ENCODE measurements at regions not wholly inside any gene's neighbourhood (a gene's known extent, or its start where the extent isn't known, plus 50 kb on each side); places are given as distances from the start of the nearest gene placed in this dataset.

DNA sequence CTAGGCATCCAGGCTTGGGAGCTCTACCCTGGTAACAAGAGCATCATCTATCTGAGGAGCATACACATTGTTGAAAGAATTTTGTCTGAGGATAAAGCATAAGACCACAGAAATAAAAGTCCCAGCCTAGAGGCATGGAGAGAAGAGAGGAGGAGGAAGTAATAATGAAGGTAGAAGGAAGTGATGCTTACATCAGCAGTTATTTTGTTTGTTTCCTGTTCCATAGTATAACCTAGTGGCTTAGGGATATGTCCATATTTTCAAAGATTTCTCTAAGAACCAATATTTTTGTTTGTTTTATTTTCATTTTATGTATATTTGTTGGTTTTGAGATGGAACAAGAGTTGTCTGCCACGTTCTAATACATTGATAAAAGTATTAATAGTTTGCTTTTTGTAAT is 407.4 kb upstream of the SETBP1 start:
- H3K9me3 ChIP-seq (ENCODE audit: control insufficient read depth, low read length) = no peaks in the 10 kb centered on the region
- no peaks in the 10 kb centered on the region for H3K36me3 ChIP-seq (ENCODE audit: control insufficient read depth in 1 of 2, insufficient read depth in 2 of 2, low read length in 1 of 2)
- intact Hi-C loops (cut with DNase I) = no loop called here
- H3K4me3 ChIP-seq (ENCODE audit: low read length in 2 of 2) = no peak overlapping the region
- DNase-seq = no peak
- H3K4me1 ChIP-seq (ENCODE audit: control insufficient read depth in 1 of 2, insufficient read depth in 2 of 2, low read length in 2 of 2) = no peaks in the 10 kb centered on the region
- WGBS, 2 donors = 78 to 80% methylated on average over 1 of the region's 1 CpG
- no peak overlapping the region for H3K27ac ChIP-seq (ENCODE audit: low read depth in 1 of 2, low read length in 2 of 2)
- ATAC-seq (ENCODE audit: low FRiP score) = no peak
- no peaks in the 10 kb centered on the region for H3K27me3 ChIP-seq (ENCODE audit: control insufficient read depth in 1 of 2, insufficient read depth in 2 of 2, low read length in 1 of 2)

- ATAC-seq (ENCODE audit: low FRiP score) = no peak
Observed at GRCh38 chr18:44280479-44280878, 400.2 kb upstream of the SETBP1 start.

GRCh38 chr18:44286049-44286448 is 394.6 kb upstream of the SETBP1 start:
- no peaks in the 10 kb centered on the region for H3K9me3 ChIP-seq (ENCODE audit: control insufficient read depth, low read length)
- no peak overlapping the region for H3K4me3 ChIP-seq (ENCODE audit: low read length in 2 of 2)
- H3K4me1 ChIP-seq (ENCODE audit: control insufficient read depth in 1 of 2, insufficient read depth in 2 of 2, low read length in 2 of 2) = no peaks in the 10 kb centered on the region
- 56 to 63% methylated on average over 2 of the region's 2 CpGs for WGBS, 2 donors
- no peak for ATAC-seq (ENCODE audit: low FRiP score)
- H3K27me3 ChIP-seq (ENCODE audit: control insufficient read depth in 1 of 2, insufficient read depth in 2 of 2, low read length in 1 of 2) = no peaks in the 10 kb centered on the region
- no peak overlapping the region for H3K27ac ChIP-seq (ENCODE audit: low read depth in 1 of 2, low read length in 2 of 2)
- DNase-seq = no peak
- intact Hi-C loops (cut with DNase I) = no loop called here
- H3K36me3 ChIP-seq (ENCODE audit: control insufficient read depth in 1 of 2, insufficient read depth in 2 of 2, low read length in 1 of 2) = no peaks in the 10 kb centered on the region

More at GRCh38 chr18:44280479-44280878, 400.2 kb upstream of the SETBP1 start:
- H3K27me3 ChIP-seq (ENCODE audit: control insufficient read depth in 1 of 2, insufficient read depth in 2 of 2, low read length in 1 of 2) = no peaks in the 10 kb centered on the region
- no peaks in the 10 kb centered on the region for H3K36me3 ChIP-seq (ENCODE audit: control insufficient read depth in 1 of 2, insufficient read depth in 2 of 2, low read length in 1 of 2)
- no peaks in the 10 kb centered on the region for H3K9me3 ChIP-seq (ENCODE audit: control insufficient read depth, low read length)
- no peak for DNase-seq
- H3K27ac ChIP-seq (ENCODE audit: low read depth in 1 of 2, low read length in 2 of 2) = no peak overlapping the region
- no peaks in the 10 kb centered on the region for H3K4me1 ChIP-seq (ENCODE audit: control insufficient read depth in 1 of 2, insufficient read depth in 2 of 2, low read length in 2 of 2)
- no peak overlapping the region for H3K4me3 ChIP-seq (ENCODE audit: low read length in 2 of 2)
- intact Hi-C loops (cut with DNase I) = no loop called here
- 78 to 82% methylated on average over 2 of the region's 2 CpGs for WGBS, 2 donors

- intact Hi-C loops (cut with DNase I) = no loop called here
- no peak overlapping the region for H3K27ac ChIP-seq (ENCODE audit: low read depth in 1 of 2, low read length in 2 of 2)
- H3K9me3 ChIP-seq (ENCODE audit: control insufficient read depth, low read length) = no peaks in the 10 kb centered on the region
- no peaks in the 10 kb centered on the region for H3K36me3 ChIP-seq (ENCODE audit: control insufficient read depth in 1 of 2, insufficient read depth in 2 of 2, low read length in 1 of 2)
- DNase-seq = no peak
- no peak for ATAC-seq (ENCODE audit: low FRiP score)
- no peak overlapping the region for H3K4me3 ChIP-seq (ENCODE audit: low read length in 2 of 2)
- no peaks in the 10 kb centered on the region for H3K27me3 ChIP-seq (ENCODE audit: control insufficient read depth in 1 of 2, insufficient read depth in 2 of 2, low read length in 1 of 2)
- 70 to 79% methylated on average over 4 of the region's 4 CpGs for WGBS, 2 donors
- no peaks in the 10 kb centered on the region for H3K4me1 ChIP-seq (ENCODE audit: control insufficient read depth in 1 of 2, insufficient read depth in 2 of 2, low read length in 2 of 2)
Observed at GRCh38 chr18:44290366-44290977, 390.2 kb upstream of the SETBP1 start.

- DNase-seq (no peak), ATAC-seq (ENCODE audit: low FRiP score) (no peak)
- H3K4me1 ChIP-seq (ENCODE audit: control insufficient read depth in 1 of 2, insufficient read depth in 2 of 2, low read length in 2 of 2) = no peaks in the 10 kb centered on the region
- no peak overlapping the region for H3K4me3 ChIP-seq (ENCODE audit: low read length in 2 of 2)
- H3K9me3 ChIP-seq (ENCODE audit: control insufficient read depth, low read length) = peaks cover 2% of the 10 kb centered on the region
- intact Hi-C loops (cut with DNase I) = no loop called here
- no peaks in the 10 kb centered on the region for H3K36me3 ChIP-seq (ENCODE audit: control insufficient read depth in 1 of 2, insufficient read depth in 2 of 2, low read length in 1 of 2)
- no peaks in the 10 kb centered on the region for H3K27me3 ChIP-seq (ENCODE audit: control insufficient read depth in 1 of 2, insufficient read depth in 2 of 2, low read length in 1 of 2)
- H3K27ac ChIP-seq (ENCODE audit: low read depth in 1 of 2, low read length in 2 of 2) = no peak overlapping the region
Observed at GRCh38 chr18:44298566-44298965, 382.1 kb upstream of the SETBP1 start.

- no peak for DNase-seq
- WGBS, 2 donors = 34 to 39% methylated on average over 2 of the region's 2 CpGs
Observed at GRCh38 chr18:44309185-44309584, 371.5 kb upstream of the SETBP1 start.

DNA sequence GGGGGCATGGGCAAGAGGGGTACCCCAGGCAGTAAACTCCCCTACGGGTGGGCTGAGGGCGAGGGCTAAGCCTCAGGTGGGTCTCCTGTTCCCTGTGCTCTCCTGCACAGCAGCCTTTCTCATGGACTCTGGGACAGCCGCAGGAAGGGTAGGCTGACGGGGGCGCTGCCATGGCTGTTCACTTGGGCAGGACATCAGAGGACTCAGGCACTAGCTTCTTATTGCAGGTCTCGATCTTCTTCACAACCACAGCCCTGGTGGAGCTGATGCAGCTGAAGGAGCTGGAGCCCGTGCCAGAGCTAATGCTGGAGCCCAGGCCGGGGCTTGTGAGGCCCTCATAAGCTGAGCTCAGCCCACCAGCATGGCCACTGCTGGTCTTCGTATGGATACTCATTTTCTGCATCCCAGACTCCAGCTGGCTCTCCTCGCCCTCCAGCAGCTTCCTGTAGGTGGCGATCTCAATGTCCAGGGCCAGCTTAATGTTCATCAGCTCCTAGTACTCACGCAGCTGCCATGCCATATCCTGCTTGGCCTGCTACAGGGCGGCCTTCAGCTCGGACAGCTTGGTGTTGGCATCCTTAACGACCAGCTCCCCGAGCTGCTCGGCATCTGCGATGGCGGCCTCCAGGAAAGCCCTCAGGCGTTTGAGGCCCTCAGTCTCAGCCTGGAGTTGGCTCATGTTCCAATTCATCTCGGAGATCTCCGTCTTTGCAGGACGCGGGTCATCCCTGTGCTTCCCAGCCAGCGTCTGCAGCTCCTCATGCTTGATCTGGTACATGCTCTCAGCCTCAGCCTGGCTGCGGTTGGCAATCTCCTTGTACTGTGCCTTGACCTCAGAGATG is 359.8 kb upstream of the SETBP1 start:
- DNase-seq = no peak
- Histone ChIP-seq H3K9me3 (ENCODE audit: control insufficient read depth, low read length) (no peaks in the 10 kb centered on the region), H3K27me3 (ENCODE audit: control insufficient read depth in 1 of 2, insufficient read depth in 2 of 2, low read length in 1 of 2) (no peaks in the 10 kb centered on the region), H3K36me3 (ENCODE audit: control insufficient read depth in 1 of 2, insufficient read depth in 2 of 2, low read length in 1 of 2) (no peaks in the 10 kb centered on the region), H3K4me3 (ENCODE audit: low read length in 2 of 2) (no peak overlapping the region), H3K27ac (ENCODE audit: low read depth in 1 of 2, low read length in 2 of 2) (no peak overlapping the region), H3K4me1 (ENCODE audit: control insufficient read depth in 1 of 2, insufficient read depth in 2 of 2, low read length in 2 of 2) (no peaks in the 10 kb centered on the region)
- no peak for ATAC-seq (ENCODE audit: low FRiP score)
- WGBS, 2 donors = 93 to 95% methylated on average over 26 of the region's 26 CpGs
- intact Hi-C loops (cut with DNase I) = no loop called here

More at GRCh38 chr18:44309185-44309584, 371.5 kb upstream of the SETBP1 start:
- Histone ChIP-seq H3K4me3 (ENCODE audit: low read length in 2 of 2) (no peak overlapping the region), H3K27me3 (ENCODE audit: control insufficient read depth in 1 of 2, insufficient read depth in 2 of 2, low read length in 1 of 2) (no peaks in the 10 kb centered on the region), H3K27ac (ENCODE audit: low read depth in 1 of 2, low read length in 2 of 2) (no peak overlapping the region), H3K9me3 (ENCODE audit: control insufficient read depth, low read length) (no peaks in the 10 kb centered on the region), H3K4me1 (ENCODE audit: control insufficient read depth in 1 of 2, insufficient read depth in 2 of 2, low read length in 2 of 2) (no peaks in the 10 kb centered on the region), H3K36me3 (ENCODE audit: control insufficient read depth in 1 of 2, insufficient read depth in 2 of 2, low read length in 1 of 2) (no peaks in the 10 kb centered on the region)
- no peak for ATAC-seq (ENCODE audit: low FRiP score)
- intact Hi-C loops (cut with DNase I) = no loop called here

DNA sequence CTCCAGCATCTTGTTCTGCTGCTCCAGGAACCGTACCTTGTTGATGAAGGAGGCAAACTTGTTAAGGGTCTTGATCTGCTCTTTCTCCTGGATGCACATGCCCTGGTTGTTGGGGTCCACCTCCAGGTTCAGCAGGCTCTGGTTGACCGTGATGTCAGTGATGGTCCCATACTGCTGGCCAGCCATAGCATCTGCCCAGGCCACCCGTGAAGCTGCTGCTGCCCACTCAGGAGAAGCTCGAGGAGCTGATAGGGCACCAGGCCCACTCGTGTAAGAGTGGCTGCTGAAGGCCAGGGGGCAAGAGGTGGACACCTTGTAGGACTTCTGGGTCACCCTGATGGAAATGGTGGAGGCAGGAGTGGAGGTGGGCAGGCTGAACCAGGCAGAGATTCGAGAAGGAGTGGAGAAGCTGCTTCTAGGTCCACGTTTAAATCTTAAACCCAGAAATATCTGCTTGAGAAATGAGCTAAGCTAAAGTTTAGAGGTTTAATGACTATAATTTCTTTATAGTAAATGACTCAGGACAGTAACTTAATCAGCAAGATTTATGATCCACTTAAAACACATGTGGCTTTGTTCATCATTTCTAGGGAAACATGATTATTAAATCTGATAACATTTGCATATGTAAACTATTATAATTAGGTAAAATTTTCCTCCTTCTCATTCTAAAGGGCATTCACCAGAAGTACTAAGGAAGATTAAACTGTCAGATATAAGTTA is 358.7 kb upstream of the SETBP1 start:
- 86 to 89% methylated on average over 7 of the region's 7 CpGs for WGBS, 2 donors

More for the DNA sequence above, 358.7 kb upstream of the SETBP1 start:
- no peak for DNase-seq
- intact Hi-C loops (cut with DNase I) = no loop called here
- Histone ChIP-seq H3K27ac (ENCODE audit: low read depth in 1 of 2, low read length in 2 of 2) (no peak overlapping the region), H3K27me3 (ENCODE audit: control insufficient read depth in 1 of 2, insufficient read depth in 2 of 2, low read length in 1 of 2) (no peaks in the 10 kb centered on the region), H3K36me3 (ENCODE audit: control insufficient read depth in 1 of 2, insufficient read depth in 2 of 2, low read length in 1 of 2) (no peaks in the 10 kb centered on the region), H3K9me3 (ENCODE audit: control insufficient read depth, low read length) (no peaks in the 10 kb centered on the region), H3K4me1 (ENCODE audit: control insufficient read depth in 1 of 2, insufficient read depth in 2 of 2, low read length in 2 of 2) (no peaks in the 10 kb centered on the region), H3K4me3 (ENCODE audit: low read length in 2 of 2) (no peak overlapping the region)
- ATAC-seq (ENCODE audit: low FRiP score) = no peak

Measured in aorta (tissue), 5 donors.